Activated CD8-positive, alpha-beta T cell treated with anti-CD3 and anti-CD28 coated beads for 36 hours (primary cell): ENCODE measurements at regions not wholly inside any gene's neighbourhood (a gene's known extent, or its start where the extent isn't known, plus 50 kb on each side); places are given as distances from the start of the nearest gene placed in this dataset.

ENCODE experiments used
- ATAC-seq: fragments of 200-7000 bp; cut with Tn5 transposase; one replicate; pipeline ENCODE4 v1.10.0; 2021; ENCODE audit warnings: mild to moderate bottlenecking, moderate library complexity
- CTCF ChIA-PET: fragments of 350-600 bp; sonication (Branson Sonifier 250); formaldehyde crosslinking; loops from one replicate; lab custom pipeline; 2021; ENCODE audit warnings: antibody characterized with exemption; lab: Charles Lee
- POLR2A ChIA-PET: fragments of 350-600 bp; sonication (Branson Sonifier 250); formaldehyde crosslinking; loops from one replicate; lab custom pipeline; 2021; ENCODE audit warnings: antibody characterized with exemption; lab: Charles Lee
- DNase-seq: peaks from one replicate; pipeline ENCODE4 v3.0.0-alpha.2; 2020
- H3K27ac Mint-ChIP-seq: one replicate; pipeline ENCODE4 v1.8.0; 2021; ENCODE audit warnings: mild to moderate bottlenecking, mixed read lengths
- H3K27me3 Mint-ChIP-seq: one replicate; pipeline ENCODE4 v1.8.0; 2021; ENCODE audit warnings: mixed read lengths
- H3K36me3 Mint-ChIP-seq: one replicate; pipeline ENCODE4 v1.8.0; 2021; ENCODE audit warnings: low read depth, mixed read lengths
- H3K4me1 Mint-ChIP-seq: one replicate; pipeline ENCODE4 v1.8.0; 2021; ENCODE audit warnings: low read depth, mixed read lengths
- H3K4me3 Mint-ChIP-seq: one replicate; pipeline ENCODE4 v1.8.0; 2021; ENCODE audit warnings: mild to moderate bottlenecking, moderate library complexity, mixed read lengths
- H3K9me3 Mint-ChIP-seq: one replicate; pipeline ENCODE4 v1.8.0; 2021; ENCODE audit warnings: mixed read lengths
- intact Hi-C: fragments of 100-400 bp; cut with micrococcal nuclease; formaldehyde crosslinking; loops from one replicate; pipeline ENCODE4 v1.10.0; 2022
- TF ChIP-seq, protein P1 (sequence below): fragments of 200-600 bp; IDR thresholded peaks from one replicate; pipeline ENCODE4 v1.8.0; 2022; ENCODE audit warnings: antibody characterized with exemption, mild to moderate bottlenecking

DNA sequence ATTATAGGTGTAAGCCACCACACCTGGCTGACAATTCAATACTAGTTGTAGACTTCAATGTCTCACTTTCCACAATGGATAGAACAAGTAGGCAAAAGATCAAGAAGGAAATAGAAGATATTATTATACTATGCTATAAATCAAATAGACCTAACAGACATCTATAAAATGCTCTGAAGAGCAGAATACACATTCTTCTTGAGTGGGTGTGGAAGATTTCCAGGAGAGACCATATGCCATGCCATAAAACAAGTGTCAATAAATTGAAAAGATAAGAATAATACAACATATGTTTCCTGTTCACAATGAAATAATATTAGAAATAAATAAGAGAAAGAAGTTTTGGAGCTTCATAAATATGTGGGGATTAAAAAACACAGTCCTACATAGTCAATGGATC, 179.3 kb upstream of the AMOT start:
- CTCF ChIA-PET: no interaction called here
- ATAC-seq (no peak), DNase-seq (no peak)
- H3K36me3 Mint-ChIP-seq: no peaks in the 10 kb centered on the region
- TF ChIP-seq, protein P1, sequence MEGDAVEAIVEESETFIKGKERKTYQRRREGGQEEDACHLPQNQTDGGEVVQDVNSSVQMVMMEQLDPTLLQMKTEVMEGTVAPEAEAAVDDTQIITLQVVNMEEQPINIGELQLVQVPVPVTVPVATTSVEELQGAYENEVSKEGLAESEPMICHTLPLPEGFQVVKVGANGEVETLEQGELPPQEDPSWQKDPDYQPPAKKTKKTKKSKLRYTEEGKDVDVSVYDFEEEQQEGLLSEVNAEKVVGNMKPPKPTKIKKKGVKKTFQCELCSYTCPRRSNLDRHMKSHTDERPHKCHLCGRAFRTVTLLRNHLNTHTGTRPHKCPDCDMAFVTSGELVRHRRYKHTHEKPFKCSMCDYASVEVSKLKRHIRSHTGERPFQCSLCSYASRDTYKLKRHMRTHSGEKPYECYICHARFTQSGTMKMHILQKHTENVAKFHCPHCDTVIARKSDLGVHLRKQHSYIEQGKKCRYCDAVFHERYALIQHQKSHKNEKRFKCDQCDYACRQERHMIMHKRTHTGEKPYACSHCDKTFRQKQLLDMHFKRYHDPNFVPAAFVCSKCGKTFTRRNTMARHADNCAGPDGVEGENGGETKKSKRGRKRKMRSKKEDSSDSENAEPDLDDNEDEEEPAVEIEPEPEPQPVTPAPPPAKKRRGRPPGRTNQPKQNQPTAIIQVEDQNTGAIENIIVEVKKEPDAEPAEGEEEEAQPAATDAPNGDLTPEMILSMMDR: no peak
- intact Hi-C loops: no loop called here
- no peak overlapping the region for H3K27ac Mint-ChIP-seq
- no peaks in the 10 kb centered on the region for H3K4me1 Mint-ChIP-seq
- H3K27me3 Mint-ChIP-seq: no peaks in the 10 kb centered on the region
- H3K9me3 Mint-ChIP-seq: no peaks in the 10 kb centered on the region
- POLR2A ChIA-PET: no interaction called here
- no peak overlapping the region for H3K4me3 Mint-ChIP-seq

DNA sequence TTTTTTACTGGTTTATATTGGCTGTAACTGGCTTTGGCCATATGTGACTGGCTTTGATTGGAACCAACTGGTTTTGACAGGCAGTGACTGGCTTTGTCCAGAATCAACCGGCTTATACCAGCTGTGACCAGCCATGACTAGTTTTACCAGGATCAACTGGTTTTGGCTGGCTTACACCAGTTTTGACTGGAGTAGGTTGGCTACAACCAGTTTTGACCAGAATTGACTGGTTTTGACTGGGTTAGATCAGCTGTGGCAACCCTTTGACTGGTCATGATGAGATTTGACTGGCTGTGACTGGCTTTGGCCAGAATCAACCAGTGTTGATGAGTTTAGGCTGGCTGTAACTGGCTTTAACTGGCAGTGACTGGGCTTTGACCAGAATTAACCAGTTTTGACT, 169.2 kb upstream of the AMOT start:
- TF ChIP-seq, protein P1: no peak
- no peaks in the 10 kb centered on the region for H3K27me3 Mint-ChIP-seq
- no peak overlapping the region for H3K4me3 Mint-ChIP-seq
- CTCF ChIA-PET: no interaction called here
- H3K36me3 Mint-ChIP-seq: no peaks in the 10 kb centered on the region
- ATAC-seq: no peak
- no peak overlapping the region for H3K27ac Mint-ChIP-seq
- POLR2A ChIA-PET: no interaction called here
- intact Hi-C loops: no loop called here
- H3K9me3 Mint-ChIP-seq: no peaks in the 10 kb centered on the region
- no peaks in the 10 kb centered on the region for H3K4me1 Mint-ChIP-seq
- DNase-seq: no peak

DNA sequence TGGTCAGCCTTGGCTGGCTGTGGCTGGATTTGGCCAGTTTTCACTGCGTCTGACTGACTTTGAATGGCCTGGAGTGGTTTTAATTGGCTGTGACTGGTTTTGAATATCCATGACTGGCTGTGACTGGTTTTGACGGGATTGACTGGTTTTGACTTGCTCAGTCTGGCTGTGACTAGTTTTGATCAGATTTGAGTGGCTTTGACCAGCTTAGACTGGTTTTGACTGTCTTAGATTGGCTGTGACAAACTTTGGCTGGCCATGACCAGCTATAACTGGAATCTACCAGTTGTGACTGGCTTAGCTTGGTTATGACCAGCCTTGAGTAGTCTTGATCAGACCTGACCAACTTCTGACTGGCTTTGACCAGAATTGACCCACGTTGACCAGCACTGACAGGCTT, 168.4 kb upstream of the AMOT start:
- Mint-ChIP-seq H3K4me1 (no peaks in the 10 kb centered on the region), H3K36me3 (no peaks in the 10 kb centered on the region), H3K9me3 (no peaks in the 10 kb centered on the region), H3K4me3 (no peak overlapping the region), H3K27ac (no peak overlapping the region), H3K27me3 (no peaks in the 10 kb centered on the region)
- CTCF ChIA-PET: no interaction called here
- ATAC-seq (no peak), DNase-seq (no peak)
- TF ChIP-seq, protein P1: no peak
- POLR2A ChIA-PET: no interaction called here
- intact Hi-C loops: no loop called here

DNA sequence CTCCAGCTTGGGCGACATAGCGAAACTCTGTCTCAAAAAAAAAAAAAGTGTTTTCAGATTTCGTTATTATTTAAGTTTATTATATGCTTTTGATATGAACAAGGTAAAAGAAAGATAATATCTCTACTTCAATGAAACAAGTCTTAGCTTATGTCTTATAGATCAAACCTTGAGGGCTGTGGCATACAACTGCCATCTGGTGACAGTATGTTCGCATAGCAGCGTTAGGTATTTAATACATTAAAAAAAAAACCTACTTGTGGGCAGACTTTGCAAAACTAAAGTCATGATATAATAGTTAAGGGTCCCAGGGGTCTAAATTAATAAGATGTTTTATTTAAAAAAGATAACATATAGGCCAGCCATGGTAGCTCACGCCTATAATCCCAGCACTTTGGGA, 161.2 kb upstream of the AMOT start:
- CTCF ChIA-PET: no interaction called here
- no peak overlapping the region for H3K27ac Mint-ChIP-seq
- intact Hi-C loops: no loop called here
- no peak overlapping the region for H3K4me3 Mint-ChIP-seq
- POLR2A ChIA-PET: no interaction called here
- TF ChIP-seq, protein P1: no peak
- H3K9me3 Mint-ChIP-seq: no peaks in the 10 kb centered on the region
- no peaks in the 10 kb centered on the region for H3K4me1 Mint-ChIP-seq
- ATAC-seq (no peak), DNase-seq (no peak)
- no peaks in the 10 kb centered on the region for H3K36me3 Mint-ChIP-seq
- H3K27me3 Mint-ChIP-seq: no peaks in the 10 kb centered on the region

DNA sequence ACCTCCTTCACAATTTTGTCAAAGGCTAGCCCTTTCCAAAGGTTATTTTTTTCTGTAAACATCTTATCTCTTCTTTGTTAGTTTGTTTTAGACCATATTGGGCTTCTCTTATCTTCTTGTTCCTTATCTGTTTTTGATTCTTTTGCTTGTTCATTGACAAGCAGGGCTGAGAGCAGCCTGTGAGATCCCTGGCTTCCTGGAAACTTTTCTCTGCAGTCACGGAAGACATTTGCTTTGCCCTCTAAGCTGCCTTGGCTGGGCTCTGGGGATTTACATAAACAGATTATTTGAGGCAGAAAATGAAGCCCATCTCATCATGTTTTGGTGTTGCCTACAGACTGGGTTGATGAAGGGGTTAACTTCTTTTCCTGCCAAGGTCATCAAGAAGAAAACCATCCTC, 157.4 kb upstream of the AMOT start:
- ChIA-PET POLR2A (no interaction called here), CTCF (no interaction called here)
- Mint-ChIP-seq H3K36me3 (no peaks in the 10 kb centered on the region), H3K9me3 (no peaks in the 10 kb centered on the region), H3K4me1 (no peaks in the 10 kb centered on the region), H3K27me3 (no peaks in the 10 kb centered on the region), H3K27ac (no peak overlapping the region), H3K4me3 (no peak overlapping the region)
- no peak for DNase-seq
- intact Hi-C loops: no loop called here
- TF ChIP-seq, protein P1: no peak
- no peak for ATAC-seq
